CD4-positive, CD25-positive, alpha-beta regulatory T cell (primary cell): ENCODE measurements at regions not wholly inside any gene's neighbourhood (a gene's known extent, or its start where the extent isn't known, plus 50 kb on each side); places are given as distances from the start of the nearest gene placed in this dataset.

Experiments
- ATAC-seq, 2 donors: fragments of 150-1000 bp; cut with Tn5 transposase; one replicate each; pipeline ENCODE4 v1.10.0; 2021; ENCODE audit warnings: low read depth in 2 of 2, moderate number of reproducible peaks in 2 of 2, moderate library complexity in 1 of 2
- DNase-seq, 3 donors: peaks; one replicate each; pipeline versions ENCODE4 v3.0.0 to v3.0.0-alpha.2; 2012 to 2022; ENCODE audit warnings: mixed read lengths in 1 of 3
- H3K27ac ChIP-seq: one replicate; pipeline ENCODE4 v1.7.0; 2013; ENCODE audit warnings: mild to moderate bottlenecking, low read length; ENCODE audit not compliant: insufficient read depth, poor library complexity, severe bottlenecking
- H3K27me3 ChIP-seq: one replicate; pipeline ENCODE4 v1.7.0; 2013; ENCODE audit warnings: low read length; ENCODE audit not compliant: control insufficient read depth, insufficient read depth
- H3K36me3 ChIP-seq: one replicate; pipeline ENCODE4 v1.7.0; 2013; ENCODE audit warnings: mild to moderate bottlenecking, low read length, moderate library complexity; ENCODE audit not compliant: control insufficient read depth, insufficient read depth
- H3K4me1 ChIP-seq: 2 replicates; pipeline ENCODE4 v1.7.0; 2013; ENCODE audit warnings: mild to moderate bottlenecking, low read length; ENCODE audit not compliant: insufficient read depth, control insufficient read depth, poor library complexity, severe bottlenecking
- H3K4me3 ChIP-seq: one replicate; pipeline ENCODE4 v1.7.0; 2013; ENCODE audit warnings: low read depth, mild to moderate bottlenecking, low read length, moderate library complexity
- H3K9me3 ChIP-seq, 2 experiments: 1 replicate in 1 of 2; 2 replicates in 1 of 2; pipeline ENCODE4 v1.7.0; 2013; ENCODE audit warnings: low read length in 2 of 2, mild to moderate bottlenecking in 1 of 2, moderate library complexity in 1 of 2; ENCODE audit not compliant: control insufficient read depth in 2 of 2
- H3K27ac Mint-ChIP-seq, 3 donors: one replicate each; pipeline ENCODE4 v1.8.0; 2020 to 2022; ENCODE audit warnings: mild to moderate bottlenecking in 3 of 3, mixed read lengths in 3 of 3, moderate library complexity in 2 of 3
- H3K27me3 Mint-ChIP-seq: one replicate; pipeline ENCODE4 v1.8.0; 2022; ENCODE audit warnings: mild to moderate bottlenecking, mixed read lengths
- H3K36me3 Mint-ChIP-seq: one replicate; pipeline ENCODE4 v1.8.0; 2020; ENCODE audit warnings: mixed read lengths
- H3K4me1 Mint-ChIP-seq, 4 donors: one replicate each; pipeline ENCODE4 v1.8.0; 2020 to 2022; ENCODE audit warnings: mixed read lengths in 4 of 4, mild to moderate bottlenecking in 1 of 4
- H3K4me3 Mint-ChIP-seq, 4 donors: one replicate each; pipeline ENCODE4 v1.8.0; 2020 to 2022; ENCODE audit warnings: mild to moderate bottlenecking in 4 of 4, mixed read lengths in 4 of 4, moderate library complexity in 3 of 4
- H3K9me3 Mint-ChIP-seq, 7 donors: one replicate each; pipeline ENCODE4 v1.8.0; 2020 to 2022; ENCODE audit warnings: mixed read lengths in 7 of 7, mild to moderate bottlenecking in 3 of 7, moderate library complexity in 2 of 7

DNA sequence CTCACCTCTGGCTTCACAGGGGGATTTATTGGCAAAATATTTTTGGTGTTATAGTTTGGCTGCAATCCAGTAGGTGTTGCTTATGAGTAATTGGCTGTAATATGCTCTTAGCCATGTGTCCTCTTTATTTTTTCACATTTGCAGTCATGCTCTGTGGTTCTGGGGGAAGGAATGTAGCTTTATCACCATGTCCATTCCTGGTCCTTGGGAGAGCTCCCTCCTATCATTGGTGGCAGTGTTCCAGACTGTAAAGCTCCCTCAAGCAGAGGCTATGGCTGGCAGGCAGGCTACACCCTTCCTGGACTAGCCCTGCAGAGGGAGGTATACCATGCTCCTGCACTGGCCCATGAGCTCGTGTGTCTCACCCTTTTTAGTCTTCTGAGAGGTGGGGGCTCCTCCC, 120.0 kb upstream of the FSIP2 start:
- Mint-ChIP-seq H3K4me1 (no peaks in the 10 kb centered on the region), H3K27ac (no peak overlapping the region), H3K4me3 (no peak overlapping the region), H3K27me3 (no peaks in the 10 kb centered on the region), H3K9me3 (peaks cover 2 to 16% (median 8%) of the 10 kb centered on the region in 7 donors), H3K36me3 (no peaks in the 10 kb centered on the region)
- no peaks in the 10 kb centered on the region for H3K4me1 ChIP-seq
- no peak overlapping the region for H3K4me3 ChIP-seq
- no peak for DNase-seq
- H3K9me3 ChIP-seq, result peaks cover 2 to 6% of the 10 kb centered on the region in 2 experiments
- H3K27me3 ChIP-seq, result no peaks in the 10 kb centered on the region
- ATAC-seq, result no peak
- H3K27ac ChIP-seq, result no peak overlapping the region
- H3K36me3 ChIP-seq, result no peaks in the 10 kb centered on the region

DNA sequence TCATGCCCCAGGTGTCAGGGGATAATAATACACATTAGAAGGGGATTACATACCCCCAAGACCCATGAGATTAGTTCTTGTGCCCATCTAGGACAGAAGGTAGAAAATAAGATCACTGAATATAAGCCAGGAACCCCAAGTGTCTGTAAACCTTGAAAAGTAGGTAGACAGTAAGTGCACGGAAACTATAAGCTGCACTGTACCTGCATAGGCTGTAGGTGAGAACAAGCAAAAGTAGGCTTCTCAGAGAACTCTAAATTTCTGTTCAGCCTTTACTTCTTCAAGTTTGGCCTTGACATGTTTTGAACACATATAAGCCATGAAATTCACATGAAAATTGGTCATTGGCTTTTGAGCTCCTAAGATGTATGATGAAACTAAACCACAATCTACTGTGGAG, 113.0 kb upstream of the FSIP2 start:
- no peak overlapping the region for H3K4me3 Mint-ChIP-seq
- H3K4me1 Mint-ChIP-seq, result no peaks in the 10 kb centered on the region

GRCh38 chr2:185628985-185629384, 109.6 kb upstream of the FSIP2 start:
- Histone ChIP-seq H3K27ac (no peak overlapping the region), H3K4me1 (no peaks in the 10 kb centered on the region), H3K9me3 (no peaks in the 10 kb centered on the region), H3K36me3 (no peaks in the 10 kb centered on the region), H3K27me3 (no peaks in the 10 kb centered on the region), H3K4me3 (no peak overlapping the region)
- Mint-ChIP-seq H3K4me1 (no peaks in the 10 kb centered on the region), H3K4me3 (no peak overlapping the region), H3K27ac (no peak overlapping the region), H3K27me3 (no peaks in the 10 kb centered on the region), H3K9me3 (peaks cover 0 to 6% (median 2%) of the 10 kb centered on the region in 7 donors), H3K36me3 (no peaks in the 10 kb centered on the region)
- ATAC-seq (no peak), DNase-seq (peak in 1 of 3 donors; percentile 5)

More for the DNA sequence above, 113.0 kb upstream of the FSIP2 start:
- no peak overlapping the region for H3K4me3 ChIP-seq
- no peaks in the 10 kb centered on the region for H3K36me3 ChIP-seq
- ATAC-seq (no peak), DNase-seq (no peak)
- Mint-ChIP-seq H3K27ac (no peak overlapping the region), H3K27me3 (no peaks in the 10 kb centered on the region), H3K36me3 (no peaks in the 10 kb centered on the region), H3K9me3 (peaks cover 0 to 4% (median 2%) of the 10 kb centered on the region in 7 donors)
- H3K27me3 ChIP-seq, result no peaks in the 10 kb centered on the region
- no peaks in the 10 kb centered on the region for H3K9me3 ChIP-seq
- H3K27ac ChIP-seq, result no peak overlapping the region
- H3K4me1 ChIP-seq, result no peaks in the 10 kb centered on the region

GRCh38 chr2:185633621-185634020, 105.0 kb upstream of the FSIP2 start:
- ATAC-seq (no peak), DNase-seq (no peak)
- no peak overlapping the region for H3K27ac ChIP-seq
- Mint-ChIP-seq H3K4me3 (no peak overlapping the region), H3K9me3 (peaks cover 0 to 12% (median 1%) of the 10 kb centered on the region in 7 donors), H3K36me3 (no peaks in the 10 kb centered on the region), H3K27ac (no peak overlapping the region), H3K27me3 (no peaks in the 10 kb centered on the region), H3K4me1 (no peaks in the 10 kb centered on the region)
- no peaks in the 10 kb centered on the region for H3K4me1 ChIP-seq
- peaks cover 0 to 2% of the 10 kb centered on the region in 2 experiments for H3K9me3 ChIP-seq
- no peaks in the 10 kb centered on the region for H3K36me3 ChIP-seq
- no peak overlapping the region for H3K4me3 ChIP-seq
- H3K27me3 ChIP-seq, result no peaks in the 10 kb centered on the region

DNA sequence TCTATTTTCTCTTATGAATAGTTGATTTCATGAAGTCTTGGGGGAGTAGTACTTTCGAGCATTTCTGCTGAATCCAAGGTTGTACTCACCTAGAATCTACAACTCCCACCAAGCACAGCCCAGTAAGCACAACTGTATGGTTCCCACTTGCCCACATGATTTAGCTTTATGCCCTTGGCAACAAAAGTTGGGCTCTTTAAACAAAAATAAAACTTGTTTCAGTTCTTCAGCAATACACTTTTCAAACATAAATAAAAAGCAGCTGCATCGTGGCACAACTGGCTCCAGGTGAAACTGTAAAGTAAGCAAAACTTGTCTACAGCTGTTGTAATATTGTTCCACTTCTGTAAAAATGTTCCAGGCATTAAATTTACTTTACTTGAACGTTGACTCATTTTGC, 99.8 kb upstream of the FSIP2 start:
- Mint-ChIP-seq H3K27me3 (no peaks in the 10 kb centered on the region), H3K36me3 (no peaks in the 10 kb centered on the region), H3K4me3 (no peak overlapping the region), H3K9me3 (peaks cover 0 to 12% (median 3%) of the 10 kb centered on the region in 7 donors), H3K4me1 (no peaks in the 10 kb centered on the region), H3K27ac (no peak overlapping the region)
- H3K9me3 ChIP-seq, result peaks cover 0 to 2% of the 10 kb centered on the region in 2 experiments
- H3K4me1 ChIP-seq, result no peaks in the 10 kb centered on the region
- no peak overlapping the region for H3K27ac ChIP-seq
- H3K36me3 ChIP-seq, result no peaks in the 10 kb centered on the region
- no peak for DNase-seq
- no peaks in the 10 kb centered on the region for H3K27me3 ChIP-seq
- H3K4me3 ChIP-seq, result no peak overlapping the region
- no peak for ATAC-seq

- no peak for DNase-seq
- Mint-ChIP-seq H3K9me3 (peaks cover under 1 to 5% (median 3%) of the 10 kb centered on the region in 7 donors), H3K36me3 (no peaks in the 10 kb centered on the region), H3K4me1 (no peaks in the 10 kb centered on the region), H3K4me3 (no peak overlapping the region), H3K27me3 (no peaks in the 10 kb centered on the region), H3K27ac (no peak overlapping the region)
- Histone ChIP-seq H3K9me3 (peaks cover 0 to 2% of the 10 kb centered on the region in 2 experiments), H3K27ac (no peak overlapping the region), H3K4me3 (no peak overlapping the region), H3K4me1 (no peaks in the 10 kb centered on the region), H3K27me3 (no peaks in the 10 kb centered on the region), H3K36me3 (no peaks in the 10 kb centered on the region)
- ATAC-seq, result no peak
Observed at GRCh38 chr2:185640588-185640987, 98.0 kb upstream of the FSIP2 start.

GRCh38 chr2:185643434-185643833, 95.2 kb upstream of the FSIP2 start:
- Histone ChIP-seq H3K27ac (no peak overlapping the region), H3K4me1 (no peaks in the 10 kb centered on the region), H3K36me3 (no peaks in the 10 kb centered on the region), H3K4me3 (no peak overlapping the region), H3K27me3 (no peaks in the 10 kb centered on the region), H3K9me3 (no peaks in the 10 kb centered on the region)
- Mint-ChIP-seq H3K27ac (no peak overlapping the region), H3K36me3 (no peaks in the 10 kb centered on the region), H3K4me3 (no peak overlapping the region), H3K4me1 (no peaks in the 10 kb centered on the region), H3K27me3 (no peaks in the 10 kb centered on the region), H3K9me3 (peaks cover 0 to 7% (median 5%) of the 10 kb centered on the region in 7 donors)
- DNase-seq (no peak), ATAC-seq (no peak)

- no peaks in the 10 kb centered on the region for H3K36me3 ChIP-seq
- H3K36me3 Mint-ChIP-seq, result no peaks in the 10 kb centered on the region
- H3K4me1 Mint-ChIP-seq, result no peaks in the 10 kb centered on the region
- no peaks in the 10 kb centered on the region for H3K27me3 ChIP-seq
- no peak overlapping the region for H3K27ac ChIP-seq
- no peak overlapping the region for H3K27ac Mint-ChIP-seq
- DNase-seq (no peak), ATAC-seq (no peak)
- H3K9me3 Mint-ChIP-seq, result peaks cover 0 to 14% (median 5%) of the 10 kb centered on the region in 7 donors
- no peak overlapping the region for H3K4me3 Mint-ChIP-seq
- H3K4me1 ChIP-seq, result no peaks in the 10 kb centered on the region
- no peak overlapping the region for H3K4me3 ChIP-seq
- no peaks in the 10 kb centered on the region for H3K9me3 ChIP-seq
- no peaks in the 10 kb centered on the region for H3K27me3 Mint-ChIP-seq
Observed at GRCh38 chr2:185644828-185645227, 93.8 kb upstream of the FSIP2 start.
